ENCODE measurements at regions not wholly inside any gene's neighbourhood (a gene's known extent, or its start where the extent isn't known, plus 50 kb on each side); places are given as distances from the start of the nearest gene placed in this dataset.

DNA sequence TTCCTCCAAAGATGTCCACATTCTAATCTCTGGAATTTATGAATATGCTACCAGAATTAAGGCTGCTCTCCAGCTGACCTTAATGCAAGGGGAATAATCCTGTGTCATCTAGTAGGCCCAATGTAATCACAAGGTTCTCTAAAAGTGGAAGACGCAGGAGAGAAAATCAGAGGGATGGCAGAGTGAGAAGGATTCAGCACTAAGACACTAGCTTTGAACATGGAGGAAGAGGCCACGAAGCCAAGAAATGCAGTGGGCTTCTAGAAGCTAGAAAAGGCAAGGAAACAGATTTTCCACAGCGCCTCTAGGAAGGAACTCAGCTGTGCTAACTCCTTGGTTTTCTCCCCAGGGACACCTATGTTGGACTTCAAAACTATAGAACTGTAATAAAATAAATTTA lies 240.7 kb upstream of the TRAM1L1 start:
- no peak for DNase-seq (ENCODE audit: low spot score)

DNA sequence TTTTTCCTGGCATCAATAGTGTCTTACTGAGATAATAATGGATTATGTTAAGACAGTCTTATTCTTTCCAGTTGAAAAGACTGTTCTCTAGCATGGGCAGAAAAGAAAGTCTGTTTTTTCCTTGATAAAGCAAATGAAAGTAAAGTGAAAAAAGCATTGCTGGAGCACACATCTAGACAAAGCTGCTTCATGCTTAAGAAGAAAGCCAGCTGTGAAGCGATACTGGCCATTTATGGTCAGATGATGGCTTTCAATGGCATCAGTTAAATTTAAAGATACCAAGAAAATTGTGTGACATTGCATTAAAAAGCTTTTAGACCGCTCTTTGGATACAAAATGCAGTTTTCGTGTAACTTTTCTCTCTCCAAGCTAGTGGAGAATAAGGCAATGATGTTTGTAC lies 242.1 kb upstream of the TRAM1L1 start:
- no peak for DNase-seq (ENCODE audit: low spot score)

DNA sequence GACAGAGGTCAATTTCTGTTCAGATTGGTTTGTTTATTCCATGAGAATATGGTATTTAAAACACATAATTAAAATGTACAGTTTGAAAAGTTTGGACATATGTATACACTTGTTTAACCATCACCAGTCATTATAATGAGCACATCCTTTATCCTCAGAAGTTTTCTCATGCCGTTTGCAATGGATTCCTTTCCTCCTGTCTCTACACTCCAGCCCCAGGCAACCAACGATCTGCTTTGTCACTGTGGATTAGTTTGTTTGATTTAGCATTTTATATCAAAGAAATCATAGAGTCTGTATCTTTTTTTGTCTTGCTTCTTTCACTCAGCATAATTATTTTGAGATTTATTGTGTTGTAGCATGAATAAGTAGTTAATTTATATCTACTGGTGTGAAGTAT lies 243.0 kb upstream of the TRAM1L1 start:
- DNase-seq (ENCODE audit: low spot score), result no peak

DNA sequence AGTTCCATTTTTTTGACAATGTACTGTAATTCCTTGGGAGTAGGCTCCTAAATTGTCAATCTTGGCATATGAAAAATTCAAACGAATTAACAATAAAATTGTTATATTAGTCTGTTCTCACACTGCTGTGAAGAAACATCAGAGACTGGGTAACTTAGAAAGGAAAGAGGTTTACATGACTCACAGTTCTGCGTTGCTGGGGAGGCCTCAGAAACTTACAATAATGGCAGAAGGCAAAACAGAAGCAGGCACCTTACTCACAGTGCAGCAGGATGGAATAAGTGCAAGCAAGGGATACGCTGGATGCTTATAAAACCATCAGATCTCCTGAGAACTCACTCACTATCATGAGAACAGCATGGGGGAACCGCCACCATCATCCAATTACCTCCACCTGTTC lies 246.4 kb upstream of the TRAM1L1 start:
- no peak for DNase-seq (ENCODE audit: low spot score)

DNA sequence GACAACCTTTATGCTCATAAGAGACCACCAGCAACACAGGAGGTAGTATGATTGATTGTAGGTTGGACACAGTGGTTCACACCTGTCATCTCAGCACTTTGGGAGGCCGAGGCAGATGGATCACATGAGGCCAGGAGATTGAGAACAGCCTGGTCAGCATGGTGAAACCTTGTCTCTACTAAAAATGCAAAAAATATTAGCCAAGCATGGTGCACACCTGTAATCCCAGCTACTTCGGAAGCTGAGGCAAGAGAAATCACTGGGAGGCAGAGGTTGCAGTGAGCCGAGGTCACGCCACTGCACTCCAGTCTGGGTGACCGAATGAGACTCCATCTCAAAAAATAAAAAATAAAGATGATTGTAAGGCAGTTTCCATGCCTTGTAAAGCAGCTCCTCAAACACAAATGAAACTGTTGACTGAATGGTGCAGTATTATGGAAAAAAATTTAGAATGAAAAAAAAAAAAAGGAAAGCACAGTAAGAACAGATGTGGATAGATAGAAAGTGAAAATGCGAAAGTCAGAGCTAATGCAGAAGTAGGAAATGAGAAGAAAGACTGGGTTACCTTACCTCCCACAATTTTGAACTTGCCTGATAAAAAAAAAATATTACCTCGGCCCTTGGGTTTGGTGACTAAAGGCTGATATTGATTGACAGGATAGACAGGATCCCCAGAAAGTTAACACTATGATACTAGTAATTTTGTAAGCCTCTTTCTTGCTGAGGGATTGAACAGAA lies 249.2 kb upstream of the TRAM1L1 start:
- DNase-seq (ENCODE audit: low spot score), result no peak

DNA sequence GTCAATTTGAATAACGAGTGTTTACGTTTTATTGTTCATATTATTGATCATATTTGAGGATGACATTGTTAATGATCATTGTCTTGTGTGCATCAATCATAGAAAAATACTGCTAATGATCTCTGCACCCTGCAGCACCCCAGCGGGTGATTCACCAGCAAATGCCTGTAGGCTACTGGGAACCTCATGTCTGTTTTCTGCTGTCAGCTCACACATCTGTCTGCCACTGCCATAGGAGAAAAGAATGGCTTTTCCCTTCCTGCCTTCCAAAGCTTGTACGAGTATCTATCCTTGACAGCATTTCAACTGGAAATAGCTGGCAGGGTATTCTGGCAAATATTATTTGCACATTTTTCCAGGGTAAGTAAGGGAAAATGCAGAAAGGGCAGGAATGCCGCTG lies 272.1 kb upstream of the TRAM1L1 start:
- DNase-seq (ENCODE audit: low spot score), result no peak

DNA sequence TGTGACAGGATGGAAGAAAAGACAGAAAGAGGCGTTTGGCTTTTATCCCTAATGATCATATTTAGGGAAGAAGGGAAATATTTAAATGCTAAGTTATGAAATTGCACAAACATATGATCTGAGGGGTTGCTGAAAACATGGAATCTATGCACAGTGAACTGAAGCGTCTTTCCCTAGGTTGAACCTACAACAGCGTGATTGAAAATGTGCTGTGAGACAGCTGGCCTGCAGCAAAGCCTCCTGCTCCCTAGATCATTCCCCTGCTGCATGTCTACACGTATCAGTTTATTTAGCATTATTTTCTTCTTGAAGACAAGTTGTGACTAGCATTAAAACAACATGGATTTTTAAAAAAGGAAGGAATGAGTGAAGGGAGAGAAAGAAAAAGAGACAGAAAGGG lies 272.5 kb upstream of the TRAM1L1 start:
- DNase-seq (ENCODE audit: low spot score), result no peak

DNA sequence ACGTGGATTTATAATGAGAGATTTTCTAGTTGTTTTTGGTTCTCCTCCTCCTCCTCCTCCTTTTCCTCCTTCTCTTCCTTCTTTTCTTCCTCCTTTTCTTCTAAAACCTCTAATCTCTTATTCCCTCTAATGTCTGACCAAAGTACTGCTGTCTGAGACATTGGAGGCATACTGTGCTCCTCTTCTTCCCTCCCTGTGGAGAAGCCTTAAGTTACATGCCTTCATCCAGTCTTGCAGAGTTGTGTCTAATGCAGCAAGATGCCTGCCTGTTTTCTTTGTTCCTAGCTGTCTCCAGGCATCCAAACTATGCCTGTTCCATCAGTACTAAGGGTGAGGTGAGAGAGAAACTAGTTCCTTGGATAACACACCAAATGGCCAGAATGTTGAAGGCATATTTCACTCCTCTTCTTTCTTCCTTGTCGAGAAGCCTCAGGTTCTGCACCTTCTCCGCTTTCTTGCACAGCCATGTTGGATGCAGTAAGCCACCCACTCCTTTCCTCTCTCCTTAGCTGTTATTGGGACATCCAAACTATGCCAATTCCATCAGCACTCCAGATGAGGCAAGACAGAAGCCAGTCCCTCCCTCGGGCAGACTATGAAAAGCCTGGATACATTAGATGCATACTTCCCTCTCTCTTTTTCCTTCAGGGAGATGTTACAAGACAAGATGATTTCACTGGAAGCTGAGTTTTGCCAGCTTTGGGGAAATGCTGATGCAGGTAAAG lies 285.7 kb upstream of the TRAM1L1 start:
- DNase-seq (ENCODE audit: low spot score), result no peak

DNA sequence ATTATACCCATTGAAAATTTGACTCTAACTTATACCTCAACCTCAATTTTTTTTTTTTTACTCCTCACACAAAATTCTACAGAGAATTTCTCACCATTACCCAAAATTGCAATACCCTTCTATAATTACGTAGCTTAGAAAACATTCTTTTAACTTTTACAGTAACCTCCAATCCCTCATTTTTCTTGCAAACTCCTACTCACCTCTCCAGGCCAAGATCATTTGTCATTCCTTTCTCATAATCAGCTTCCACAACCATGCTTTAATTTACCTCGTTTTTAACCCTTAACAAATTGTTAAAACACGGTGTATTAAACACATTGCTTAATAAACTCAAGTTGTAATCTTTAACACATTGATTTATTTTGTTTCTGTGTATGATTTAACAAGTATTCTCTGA lies 289.7 kb upstream of the TRAM1L1 start:
- DNase-seq (ENCODE audit: low spot score), result no peak

DNA sequence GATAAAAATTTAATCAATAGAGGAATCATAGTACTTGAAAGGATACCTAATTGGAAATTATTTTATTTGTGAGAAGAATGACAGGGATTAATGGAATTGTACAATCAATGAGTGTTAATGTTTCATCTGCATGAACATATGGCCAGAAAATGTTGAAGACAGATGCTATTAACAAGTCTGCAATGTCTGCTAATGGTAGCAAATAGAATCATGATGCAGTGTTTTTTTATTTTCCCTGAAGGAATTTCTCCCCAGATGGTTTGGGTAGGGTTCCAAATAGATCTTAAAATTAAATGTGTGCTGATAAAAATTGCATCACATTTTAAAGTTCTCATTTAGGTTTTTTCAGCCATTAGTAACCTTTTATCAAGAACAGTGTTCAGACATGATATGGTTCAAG lies 291.3 kb upstream of the TRAM1L1 start:
- no peak for DNase-seq (ENCODE audit: low spot score)

DNA sequence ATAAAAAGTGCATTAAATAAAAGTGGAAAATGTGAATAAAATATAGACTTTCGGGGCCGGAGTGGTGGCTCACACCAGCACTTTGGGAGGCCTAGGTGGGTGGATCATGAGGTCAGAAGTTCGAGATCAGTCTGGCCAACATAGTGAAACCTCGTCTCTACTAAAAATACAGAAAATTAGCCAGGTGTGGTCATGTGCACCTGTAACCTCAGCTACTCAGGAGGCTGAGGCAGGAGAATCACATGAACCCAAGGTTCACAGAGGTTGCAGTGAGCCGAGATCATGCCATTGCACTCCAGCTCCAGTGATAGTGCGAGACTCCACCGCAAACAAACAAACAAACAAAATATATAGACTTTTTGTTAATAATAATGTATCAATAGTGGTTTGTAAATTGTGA lies 293.6 kb upstream of the TRAM1L1 start:
- DNase-seq (ENCODE audit: low spot score), result no peak

DNA sequence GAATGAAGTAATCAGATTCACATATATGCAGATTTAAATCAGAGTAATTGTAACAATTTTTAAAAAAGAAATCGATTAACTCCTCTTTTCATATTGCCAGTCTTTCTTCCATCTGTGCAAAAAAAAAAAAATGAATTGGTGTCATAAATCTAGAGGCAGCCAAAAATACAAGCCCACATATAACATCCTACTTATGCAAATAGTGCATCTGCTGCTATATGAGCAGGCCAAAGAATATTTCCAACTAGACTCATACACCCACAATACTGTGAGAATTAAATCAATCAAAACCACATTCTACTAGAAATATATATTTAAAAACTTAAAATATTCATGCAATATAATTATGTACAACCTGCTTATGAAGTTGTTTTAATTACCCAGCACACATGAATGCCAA lies 298.1 kb upstream of the TRAM1L1 start:
- no peak for DNase-seq (ENCODE audit: low spot score)

DNA sequence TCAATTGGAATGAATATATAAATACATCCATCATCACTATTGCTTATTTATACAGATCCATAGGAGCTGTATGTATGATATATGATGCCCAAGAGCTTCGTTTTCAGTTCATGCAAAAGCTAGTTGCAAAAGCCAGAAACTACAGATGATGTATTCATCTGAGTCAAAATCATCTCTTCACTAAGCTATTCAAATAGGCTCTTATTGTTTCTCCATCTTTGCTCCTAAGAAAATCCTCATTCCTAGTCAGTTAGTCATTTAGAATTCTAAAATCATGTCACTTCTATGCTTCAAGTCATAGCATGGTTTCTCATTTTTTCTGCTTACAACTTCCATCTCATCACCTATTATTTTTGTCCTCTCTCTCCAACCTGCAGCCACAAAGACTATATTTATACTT lies 300.1 kb upstream of the TRAM1L1 start:
- no peak for DNase-seq (ENCODE audit: low spot score)

DNA sequence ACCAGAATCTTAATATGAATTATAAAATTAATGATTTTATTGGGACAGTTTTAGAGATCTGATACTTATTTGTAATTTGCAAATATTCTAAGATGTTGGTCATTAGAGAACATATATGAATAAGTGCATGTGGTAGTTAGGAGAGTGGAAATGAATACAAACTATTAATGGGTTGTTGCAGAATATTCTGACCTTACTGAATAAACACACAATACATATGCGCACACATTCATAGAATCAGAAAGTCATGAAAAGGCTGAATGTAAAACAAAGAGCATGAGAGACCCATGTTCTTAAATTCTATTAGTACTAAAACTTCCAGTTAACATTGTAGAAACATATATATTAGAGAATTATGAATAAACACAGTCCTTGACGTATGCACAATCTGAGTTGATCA lies 301.7 kb upstream of the TRAM1L1 start:
- no peak for DNase-seq (ENCODE audit: low spot score)

DNA sequence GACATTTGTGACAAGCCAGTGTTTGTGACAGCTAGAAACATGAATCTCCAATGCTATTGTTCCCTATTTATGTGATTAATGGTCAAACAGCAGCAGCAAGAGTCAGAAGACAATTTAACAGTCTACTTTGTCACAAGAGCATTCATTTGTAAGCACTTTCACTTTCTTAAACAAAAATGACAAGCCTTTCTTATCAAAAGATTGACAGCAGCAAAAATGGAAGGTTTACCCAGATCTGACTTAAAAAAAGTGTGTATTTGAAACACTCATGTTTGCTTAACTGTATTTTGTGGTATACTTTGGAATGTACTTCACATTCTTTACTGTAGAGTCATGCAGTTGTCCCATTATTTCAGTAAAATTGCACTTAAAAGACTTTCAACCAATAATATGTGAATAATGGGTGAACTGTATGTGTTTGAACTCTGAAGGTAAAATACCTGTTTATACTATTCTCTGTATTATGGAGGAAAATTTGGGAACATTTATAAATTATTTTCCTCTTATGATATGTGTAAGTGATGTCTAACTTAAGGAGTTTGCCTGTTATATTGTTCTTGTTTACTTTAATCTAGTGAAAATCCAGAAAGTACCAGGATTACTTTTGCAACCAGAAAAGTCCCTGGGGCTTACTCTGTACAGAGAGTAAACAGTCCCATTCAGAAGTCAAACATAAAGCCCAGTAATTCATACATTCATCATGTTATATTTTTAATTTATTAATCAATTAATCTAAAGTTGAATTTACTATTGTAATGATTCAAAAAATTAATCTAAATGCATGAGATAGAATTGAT lies 314.9 kb upstream of the TRAM1L1 start:
- DNase-seq (ENCODE audit: low spot score), result peak; percentile 2

DNA sequence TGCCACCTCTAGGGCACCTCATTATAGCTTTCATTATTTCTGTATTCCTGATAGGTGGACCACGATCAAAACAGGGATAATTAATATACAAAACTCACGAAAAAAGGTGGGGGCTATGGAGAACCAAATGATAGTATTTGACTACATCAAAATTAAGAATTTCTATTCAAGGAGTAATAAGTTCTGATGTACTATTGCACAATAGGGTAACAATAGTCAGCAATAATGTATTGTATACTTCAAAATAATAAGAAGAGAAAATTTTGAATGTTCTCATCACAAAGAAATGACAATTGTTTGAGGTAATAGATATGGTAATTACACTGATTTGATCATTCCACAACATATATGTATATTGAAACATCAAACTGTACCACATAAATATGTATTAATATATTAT lies 327.3 kb upstream of the TRAM1L1 start:
- DNase-seq (ENCODE audit: low spot score), result no peak

DNA sequence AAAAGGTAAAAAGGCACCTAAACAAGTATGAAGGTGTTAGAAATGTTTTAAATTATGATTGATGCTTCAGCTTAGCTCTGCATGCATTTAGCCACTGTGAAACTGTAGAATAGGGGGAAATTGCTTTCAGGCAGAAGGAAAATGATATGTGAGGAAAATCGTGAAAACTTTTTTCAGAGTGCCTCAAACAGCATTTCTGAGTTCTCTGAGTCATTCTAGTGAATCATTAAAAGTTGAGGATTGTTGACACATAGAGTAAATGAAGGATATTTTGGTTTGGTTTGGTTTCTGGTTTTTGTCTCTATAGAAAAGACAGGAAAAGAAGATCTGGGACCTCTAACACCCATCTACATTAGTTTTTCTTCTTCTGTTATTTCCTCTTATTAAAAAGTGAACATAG lies 332.5 kb upstream of the TRAM1L1 start:
- no peak for DNase-seq (ENCODE audit: low spot score)

DNA sequence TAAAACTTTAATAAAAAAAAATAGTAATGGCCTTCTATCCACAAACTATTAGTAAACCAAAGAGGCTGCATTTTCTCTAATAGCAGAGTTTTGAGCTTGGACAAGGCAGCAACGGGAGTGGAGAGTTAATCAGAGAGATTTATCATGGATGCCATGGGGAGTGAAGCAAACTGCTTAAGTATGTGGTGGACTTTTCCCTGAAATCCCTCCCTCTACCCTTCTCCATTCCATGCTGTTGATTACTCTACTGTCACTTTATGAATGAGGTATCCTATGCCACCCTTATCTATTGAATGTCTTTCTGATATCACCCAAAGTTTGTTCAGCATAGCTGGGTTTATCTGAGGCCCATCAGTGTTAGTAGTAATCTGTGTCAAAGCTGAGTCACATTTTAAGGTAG lies 335.6 kb upstream of the TRAM1L1 start:
- no peak for DNase-seq (ENCODE audit: low spot score)

DNA sequence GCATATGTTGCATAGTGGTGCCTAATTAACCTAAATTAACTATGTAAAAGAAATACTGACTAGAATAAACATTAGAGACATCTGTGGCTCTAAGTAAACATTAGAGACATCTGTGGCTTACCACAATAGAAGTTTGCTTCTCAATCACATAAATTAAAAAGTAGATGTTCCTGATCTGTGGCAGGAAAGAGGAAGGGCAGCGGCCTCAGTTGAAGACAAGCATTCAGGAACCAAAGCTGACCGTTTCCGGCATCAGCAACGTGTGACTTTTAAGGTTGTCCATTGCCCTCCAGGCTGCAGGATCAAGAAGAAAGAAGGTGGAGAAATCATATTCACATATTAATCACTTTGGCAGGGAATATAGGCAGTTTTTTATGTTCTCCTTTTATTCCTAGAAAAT lies 336.3 kb upstream of the TRAM1L1 start:
- no peak for DNase-seq (ENCODE audit: low spot score)

DNA sequence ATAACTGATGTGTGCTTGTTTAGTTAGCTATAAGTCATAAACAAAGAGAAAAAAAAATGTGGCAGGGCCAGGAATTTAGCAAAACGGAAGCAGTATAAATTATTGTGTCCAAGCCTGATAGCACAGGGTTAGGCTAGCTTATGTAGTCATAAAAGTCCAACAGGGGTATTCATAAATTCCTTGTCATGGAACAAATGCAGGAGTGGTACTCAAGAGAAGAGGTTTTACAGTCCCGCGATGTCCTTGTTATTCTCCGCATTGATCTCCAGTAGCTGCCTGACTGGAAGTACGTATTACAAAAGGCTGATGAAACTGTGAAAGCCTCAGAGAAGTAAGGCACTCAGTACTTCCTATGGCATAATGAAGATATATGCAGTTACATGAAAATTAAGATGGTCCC lies 336.9 kb upstream of the TRAM1L1 start:
- no peak for DNase-seq (ENCODE audit: low spot score)

DNA sequence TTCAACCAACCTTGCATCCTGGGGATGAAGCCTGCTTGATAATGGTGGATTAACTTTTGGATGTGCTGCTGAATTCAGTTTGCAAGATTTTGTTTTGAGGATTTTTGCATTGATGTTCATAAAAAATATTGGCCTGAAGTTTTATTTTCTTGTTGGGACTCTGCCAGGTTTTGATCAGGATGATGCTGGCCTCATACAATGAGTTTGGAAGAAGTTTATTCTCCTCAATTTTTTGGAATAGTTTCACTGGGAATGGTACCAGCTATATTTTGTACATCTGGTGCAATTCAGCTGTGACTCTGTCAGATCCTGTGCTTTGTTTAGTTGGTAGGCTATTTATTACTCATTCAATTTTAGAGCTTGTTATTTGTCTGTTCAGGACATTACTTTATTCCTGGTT lies 340.3 kb upstream of the TRAM1L1 start:
- DNase-seq (ENCODE audit: low spot score), result no peak

DNA sequence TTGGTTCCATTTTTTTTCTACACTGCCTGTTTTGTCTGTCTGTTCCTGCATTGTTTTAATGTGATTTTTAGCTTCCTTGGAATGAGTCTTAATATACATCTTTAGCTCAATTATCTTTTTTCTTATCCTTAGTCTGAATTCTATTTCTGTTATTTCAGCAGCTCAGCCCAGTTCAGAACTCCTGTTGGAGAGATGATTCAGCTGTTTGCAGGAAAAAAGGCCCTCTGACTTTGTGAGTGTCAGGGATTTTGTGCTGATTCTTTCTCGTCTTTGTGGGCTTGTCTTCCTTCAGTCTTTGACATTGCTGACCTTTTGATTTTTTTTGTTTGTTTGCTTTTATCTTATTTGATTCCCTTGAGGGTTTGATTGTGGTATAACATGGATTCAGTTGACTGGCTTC lies 343.2 kb upstream of the TRAM1L1 start:
- DNase-seq (ENCODE audit: low spot score), result no peak

DNA sequence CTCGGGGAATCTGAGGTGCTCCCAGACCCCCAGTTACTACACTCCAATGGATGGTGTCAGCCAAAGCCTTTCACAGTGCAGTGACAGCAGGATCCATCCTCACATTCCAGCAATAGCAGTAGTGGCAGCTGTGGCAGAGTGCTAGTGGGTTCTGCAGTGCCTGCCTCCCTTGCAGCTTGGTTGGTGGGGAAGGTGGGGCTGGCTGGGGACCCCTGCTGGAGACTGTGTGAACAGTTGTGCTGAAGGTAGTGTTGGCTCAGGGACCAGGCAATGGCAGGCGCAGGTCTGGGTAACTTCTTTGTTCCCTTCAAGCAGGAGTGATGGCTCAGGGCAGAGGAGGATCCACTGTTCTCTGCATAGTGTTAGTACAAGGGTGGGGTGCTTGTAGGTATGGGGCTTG lies 343.7 kb upstream of the TRAM1L1 start:
- DNase-seq (ENCODE audit: low spot score), result no peak

Measured in AG08395 (cell line).